ENCODE measurements at regions not wholly inside any gene's neighbourhood (a gene's known extent, or its start where the extent isn't known, plus 50 kb on each side); places are given as distances from the start of the nearest gene placed in this dataset.

- TF ChIP-seq, protein P1, sequence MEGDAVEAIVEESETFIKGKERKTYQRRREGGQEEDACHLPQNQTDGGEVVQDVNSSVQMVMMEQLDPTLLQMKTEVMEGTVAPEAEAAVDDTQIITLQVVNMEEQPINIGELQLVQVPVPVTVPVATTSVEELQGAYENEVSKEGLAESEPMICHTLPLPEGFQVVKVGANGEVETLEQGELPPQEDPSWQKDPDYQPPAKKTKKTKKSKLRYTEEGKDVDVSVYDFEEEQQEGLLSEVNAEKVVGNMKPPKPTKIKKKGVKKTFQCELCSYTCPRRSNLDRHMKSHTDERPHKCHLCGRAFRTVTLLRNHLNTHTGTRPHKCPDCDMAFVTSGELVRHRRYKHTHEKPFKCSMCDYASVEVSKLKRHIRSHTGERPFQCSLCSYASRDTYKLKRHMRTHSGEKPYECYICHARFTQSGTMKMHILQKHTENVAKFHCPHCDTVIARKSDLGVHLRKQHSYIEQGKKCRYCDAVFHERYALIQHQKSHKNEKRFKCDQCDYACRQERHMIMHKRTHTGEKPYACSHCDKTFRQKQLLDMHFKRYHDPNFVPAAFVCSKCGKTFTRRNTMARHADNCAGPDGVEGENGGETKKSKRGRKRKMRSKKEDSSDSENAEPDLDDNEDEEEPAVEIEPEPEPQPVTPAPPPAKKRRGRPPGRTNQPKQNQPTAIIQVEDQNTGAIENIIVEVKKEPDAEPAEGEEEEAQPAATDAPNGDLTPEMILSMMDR (conservative IDR thresholded peaks at IDR 0.05): no peak
- no peak for TF ChIP-seq EZH2 (IDR thresholded peaks at IDR 0.05; ENCODE audit: low read depth)
Observed at GRCh38 chr20:24766143-24766527, 182.9 kb upstream of the CST7 start.

Measured in PC-9 (cell line).